ENCODE measurements at regions not wholly inside any gene's neighbourhood (a gene's known extent, or its start where the extent isn't known, plus 50 kb on each side); places are given as distances from the start of the nearest gene placed in this dataset.

GRCh38 chr3:72270730-72271129, 485.8 kb upstream of the PROK2 start (continued):
- TF ChIP-seq ZNF462 (CRISPR knock-in tag; IDR thresholded peaks at IDR 0.05) (no peak), NANOG (IDR thresholded peaks at IDR 0.05; ENCODE audit: borderline replicate concordance) (no peak), EZH2 (IDR thresholded peaks at IDR 0.05; ENCODE audit: low read depth, unreplicated experiment) (no peak), JUNB (IDR thresholded peaks at IDR 0.05; ENCODE audit: unreplicated experiment) (no peak), POLR2AphosphoS5 (IDR thresholded peaks at IDR 0.05; ENCODE audit: low read depth) (no peak), ZNF331 (CRISPR knock-in tag; IDR thresholded peaks at IDR 0.05; ENCODE audit: low read depth) (no peak), EZH2phosphoT487 (IDR thresholded peaks at IDR 0.05; ENCODE audit: unreplicated experiment) (no peak), ZNF114 (CRISPR knock-in tag; IDR thresholded peaks at IDR 0.05) (no peak), ETS1 (IDR thresholded peaks at IDR 0.05) (no peak), CTCF (conservative IDR thresholded peaks at IDR 0.05; ENCODE audit: low read depth in 2 of 2) (no peak), CREB1 (CRISPR knock-in tag; IDR thresholded peaks at IDR 0.05; ENCODE audit: low read depth) (no peak), STAT1 (IDR thresholded peaks at IDR 0.05; ENCODE audit: unreplicated experiment) (no peak)
